Ovary (tissue), 7 donors: ENCODE measurements at regions not wholly inside any gene's neighbourhood (a gene's known extent, or its start where the extent isn't known, plus 50 kb on each side); places are given as distances from the start of the nearest gene placed in this dataset.

Experiments
- DNase-seq, 5 donors: peaks; one replicate each; pipeline ENCODE4 v3.0.0-alpha.2; 2019 to 2020
- H3K27ac ChIP-seq, 2 donors: fragments of 200-600 bp; one replicate each; pipeline versions ENCODE4 v1.5.1 to v1.8.0; 2019 to 2022
- H3K27me3 ChIP-seq: fragments of 200-600 bp; one replicate; pipeline ENCODE4 v1.8.0; 2022
- H3K36me3 ChIP-seq: fragments of 200-600 bp; sonication (generic); one replicate; pipeline ENCODE4 v1.5.1; 2019
- H3K4me1 ChIP-seq: one replicate; pipeline ENCODE4 v1.8.1; 2013; ENCODE audit warnings: mild to moderate bottlenecking, moderate library complexity; ENCODE audit not compliant: insufficient read depth
- H3K4me3 ChIP-seq: fragments of 200-600 bp; sonication (generic); one replicate; pipeline ENCODE4 v1.5.1; 2017
- H3K9me3 ChIP-seq, 2 donors: fragments of 200-600 bp in 1 of 2; sonication (generic) in 1 of 2; one replicate each; pipeline versions ENCODE4 v1.5.1 to v1.8.1; 2013 to 2019; ENCODE audit warnings: mild to moderate bottlenecking in 1 of 2, moderate library complexity in 1 of 2
- EP300 ChIP-seq: sonication (generic); formaldehyde crosslinking; IDR thresholded peaks from one replicate; pipeline ENCODE4 v1.6.1; 2017; ENCODE audit warnings: antibody characterized with exemption
- POLR2A ChIP-seq: fragments of 450-650 bp; IDR thresholded peaks from one replicate; pipeline ENCODE4 v1.6.1; 2017; ENCODE audit warnings: antibody characterized with exemption, mild to moderate bottlenecking, moderate library complexity
- WGBS, 3 donors: extraction: QIAGEN DNeasy Blood & Tissue Kit in 1 of 3; methylation state at CpG; one replicate each; pipeline versions ENCODE4 v1.1.5 to v1.1.7; 2013 to 2017; 5-methylcytosine and 5-hydroxymethylcytosine counted together
- intact Hi-C, 4 donors: fragments of 100-400 bp; cut with DNase I; formaldehyde crosslinking; loops; one replicate each; pipeline versions ENCODE4 v1.11.0 to v1.15.1; 2022 to 2023
- TF ChIP-seq, protein P1 (sequence below), 3 donors: fragments of 450-650 bp in 2 of 3; fragments of 200-600 bp in 1 of 3; IDR thresholded peaks; one replicate each; pipeline versions ENCODE4 v1.5.1 to v1.8.0; 2016 to 2022; ENCODE audit warnings: antibody characterized with exemption in 3 of 3, mild to moderate bottlenecking in 1 of 3
- donor health status: DM: no; HTN: no; CAD: no; lungs with moderate emphysema.
- donor health status: DM: no; HTN: no; CAD: no.
- donor health status: Bipolar disorder and iron deficiency.
- donor health status: DM: no; HTN: no; CAD: no.
- donor health status: DM: yes; HTN: yes; CAD: no.

DNA sequence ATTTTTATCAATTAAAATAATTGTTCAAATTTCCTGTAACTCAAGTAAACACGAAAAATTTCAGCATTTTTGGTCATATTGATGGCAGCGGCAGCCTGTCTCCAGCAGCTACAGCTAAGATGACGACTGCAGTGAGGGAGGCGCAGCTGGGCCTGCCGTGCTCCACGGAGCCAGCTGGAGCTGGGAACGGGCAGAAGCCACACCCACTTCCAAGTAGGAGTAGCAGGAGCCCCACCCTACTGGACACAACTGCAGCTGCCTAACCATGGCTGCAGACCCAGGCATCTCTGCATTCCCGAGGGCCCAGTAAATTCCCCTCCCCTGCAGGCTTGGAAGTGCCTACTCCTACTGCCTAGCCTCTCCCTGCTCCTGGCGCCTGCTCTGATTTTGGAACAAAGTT lies 2031.7 kb downstream of the EFNA5 start:
- peaks cover 2% of the 10 kb centered on the region for H3K27me3 ChIP-seq
- no peak overlapping the region for H3K4me3 ChIP-seq
- intact Hi-C loops, result no loop called here
- DNase-seq, result no peak
- no peaks in the 10 kb centered on the region for H3K36me3 ChIP-seq
- no peaks in the 10 kb centered on the region for H3K4me1 ChIP-seq
- H3K27ac ChIP-seq, result no peak overlapping the region
- WGBS, 3 donors, result 77 to 79% (median 78%) methylated on average over 9 of the region's 9 CpGs
- H3K9me3 ChIP-seq, result no peaks in the 10 kb centered on the region
- TF ChIP-seq, protein P1, sequence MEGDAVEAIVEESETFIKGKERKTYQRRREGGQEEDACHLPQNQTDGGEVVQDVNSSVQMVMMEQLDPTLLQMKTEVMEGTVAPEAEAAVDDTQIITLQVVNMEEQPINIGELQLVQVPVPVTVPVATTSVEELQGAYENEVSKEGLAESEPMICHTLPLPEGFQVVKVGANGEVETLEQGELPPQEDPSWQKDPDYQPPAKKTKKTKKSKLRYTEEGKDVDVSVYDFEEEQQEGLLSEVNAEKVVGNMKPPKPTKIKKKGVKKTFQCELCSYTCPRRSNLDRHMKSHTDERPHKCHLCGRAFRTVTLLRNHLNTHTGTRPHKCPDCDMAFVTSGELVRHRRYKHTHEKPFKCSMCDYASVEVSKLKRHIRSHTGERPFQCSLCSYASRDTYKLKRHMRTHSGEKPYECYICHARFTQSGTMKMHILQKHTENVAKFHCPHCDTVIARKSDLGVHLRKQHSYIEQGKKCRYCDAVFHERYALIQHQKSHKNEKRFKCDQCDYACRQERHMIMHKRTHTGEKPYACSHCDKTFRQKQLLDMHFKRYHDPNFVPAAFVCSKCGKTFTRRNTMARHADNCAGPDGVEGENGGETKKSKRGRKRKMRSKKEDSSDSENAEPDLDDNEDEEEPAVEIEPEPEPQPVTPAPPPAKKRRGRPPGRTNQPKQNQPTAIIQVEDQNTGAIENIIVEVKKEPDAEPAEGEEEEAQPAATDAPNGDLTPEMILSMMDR (IDR thresholded peaks at IDR 0.05), result no peak
- no peak for TF ChIP-seq EP300
- TF ChIP-seq POLR2A, result no peak

DNA sequence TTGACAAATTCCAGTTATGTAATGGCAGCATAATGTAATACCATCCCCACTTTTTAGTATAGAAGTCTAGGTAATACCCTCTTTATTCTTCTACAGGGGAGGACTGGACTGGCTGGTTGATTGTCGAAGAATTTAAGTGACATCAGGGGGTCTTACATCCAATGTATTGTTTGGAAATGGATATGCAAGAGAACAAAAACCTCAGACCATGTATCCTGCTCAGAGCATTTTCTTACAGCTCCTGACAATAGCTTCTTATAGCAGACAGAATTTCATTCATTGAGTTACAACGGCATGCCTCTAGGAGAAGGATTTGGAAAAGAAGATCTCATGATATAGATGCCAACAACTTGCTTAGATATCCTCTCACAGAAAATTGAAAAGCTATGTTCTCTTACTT lies 2032.3 kb downstream of the EFNA5 start:
- H3K4me1 ChIP-seq, result no peaks in the 10 kb centered on the region
- H3K4me3 ChIP-seq, result no peak overlapping the region
- no peak for TF ChIP-seq EP300
- TF ChIP-seq POLR2A, result no peak
- TF ChIP-seq, protein P1 (IDR thresholded peaks at IDR 0.05), result no peak
- H3K36me3 ChIP-seq, result no peaks in the 10 kb centered on the region
- WGBS, 3 donors, result 91 to 94% (median 94%) methylated on average over 2 of the region's 2 CpGs
- H3K9me3 ChIP-seq, result no peaks in the 10 kb centered on the region
- DNase-seq, result no peak
- peaks cover 2% of the 10 kb centered on the region for H3K27me3 ChIP-seq
- intact Hi-C loops, result no loop called here
- no peak overlapping the region for H3K27ac ChIP-seq

DNA sequence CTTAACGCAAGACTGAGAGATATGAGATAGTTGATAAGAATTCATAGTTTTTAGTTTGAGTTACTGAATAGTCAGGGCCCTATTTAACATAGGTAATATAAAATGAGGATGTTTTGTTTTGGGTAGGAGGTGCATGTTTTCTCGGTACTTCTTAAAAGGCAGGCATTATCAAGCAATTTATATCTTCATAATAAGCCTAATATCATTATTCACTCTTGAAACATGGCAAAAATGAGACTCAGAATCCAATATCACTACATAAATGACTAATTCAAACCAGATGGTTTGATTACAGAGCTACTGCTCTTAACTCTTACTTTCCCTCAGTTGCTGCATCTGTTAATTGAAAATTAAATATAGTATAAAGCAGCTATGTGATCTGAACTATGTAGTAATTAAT lies 2038.7 kb downstream of the EFNA5 start:
- Histone ChIP-seq H3K4me1 (no peaks in the 10 kb centered on the region), H3K36me3 (no peaks in the 10 kb centered on the region), H3K4me3 (no peak overlapping the region), H3K27ac (no peak overlapping the region), H3K9me3 (no peaks in the 10 kb centered on the region), H3K27me3 (peaks cover 2% of the 10 kb centered on the region)
- TF ChIP-seq, protein P1 (IDR thresholded peaks at IDR 0.05), result no peak
- TF ChIP-seq EP300 (no peak), POLR2A (no peak)
- intact Hi-C loops, result no loop called here
- 70 to 78% (median 76%) methylated on average over 2 of the region's 2 CpGs for WGBS, 3 donors
- no peak for DNase-seq

DNA sequence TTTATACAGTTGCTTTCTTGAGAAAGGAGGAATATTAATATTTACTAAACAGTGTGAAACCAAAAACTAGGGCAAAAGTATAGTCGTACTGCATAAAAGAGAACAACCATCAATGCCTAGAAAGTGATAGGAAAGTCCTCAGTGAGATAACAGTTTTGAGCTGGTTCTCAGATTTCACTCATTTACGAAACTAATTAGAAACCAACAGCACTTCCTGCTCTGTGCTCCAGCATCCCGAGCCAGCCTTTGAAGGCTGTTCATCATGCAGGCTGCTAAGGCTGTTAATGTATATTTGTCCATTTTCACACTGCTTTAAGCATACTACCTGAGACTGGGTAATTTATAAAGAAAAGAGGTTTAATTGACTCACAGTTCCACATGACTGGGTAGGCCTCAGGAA lies 2039.9 kb downstream of the EFNA5 start:
- peaks cover 2% of the 10 kb centered on the region for H3K27me3 ChIP-seq
- no peaks in the 10 kb centered on the region for H3K9me3 ChIP-seq
- H3K36me3 ChIP-seq, result no peaks in the 10 kb centered on the region
- WGBS, 3 donors, result 68 to 72% (median 69%) methylated on average over 3 of the region's 3 CpGs
- no peak overlapping the region for H3K4me3 ChIP-seq
- no peak for DNase-seq
- no peak overlapping the region for H3K27ac ChIP-seq
- TF ChIP-seq EP300 (no peak), POLR2A (no peak)
- no peaks in the 10 kb centered on the region for H3K4me1 ChIP-seq
- intact Hi-C loops, result no loop called here

DNA sequence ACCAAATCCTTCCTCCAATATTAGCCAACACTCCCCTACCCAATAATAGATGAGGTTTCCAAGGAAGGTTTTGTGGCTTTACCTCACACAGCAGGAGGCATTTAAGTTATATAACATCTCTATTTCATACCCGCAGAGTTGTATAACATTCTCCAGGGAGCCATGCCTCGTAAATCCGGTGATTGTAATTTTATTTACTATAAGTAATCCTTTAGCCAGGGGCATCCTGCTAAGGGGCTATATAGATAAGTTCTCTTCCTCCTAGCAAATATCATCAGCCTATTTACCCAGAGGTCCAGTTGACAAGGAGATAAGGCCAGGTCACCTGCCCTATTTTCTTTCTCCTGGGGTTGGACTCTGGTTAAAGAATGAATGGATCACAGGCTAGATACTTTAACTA lies 2051.0 kb downstream of the EFNA5 start:
- no peaks in the 10 kb centered on the region for H3K4me1 ChIP-seq
- H3K4me3 ChIP-seq, result no peak overlapping the region
- no peaks in the 10 kb centered on the region for H3K27me3 ChIP-seq
- no peak overlapping the region for H3K27ac ChIP-seq
- whole genome bisulfite sequencing, 3 donors, result 81 to 97% (median 92%) methylated on average over 3 of the region's 3 CpGs
- H3K9me3 ChIP-seq, result no peaks in the 10 kb centered on the region
- no peak for DNase-seq
- intact Hi-C loops, result no loop called here
- no peaks in the 10 kb centered on the region for H3K36me3 ChIP-seq
- TF ChIP-seq, protein P1 (IDR thresholded peaks at IDR 0.05), result no peak
- no peak for TF ChIP-seq EP300
- no peak for TF ChIP-seq POLR2A
